ENCODE measurements at regions not wholly inside any gene's neighbourhood (a gene's known extent, or its start where the extent isn't known, plus 50 kb on each side); places are given as distances from the start of the nearest gene placed in this dataset.
"Not testable (repeated sequence)": the region's sequence is repeated elsewhere in the genome, so short reads cannot be mapped to it uniquely, and the experiment has no call there.

DNA sequence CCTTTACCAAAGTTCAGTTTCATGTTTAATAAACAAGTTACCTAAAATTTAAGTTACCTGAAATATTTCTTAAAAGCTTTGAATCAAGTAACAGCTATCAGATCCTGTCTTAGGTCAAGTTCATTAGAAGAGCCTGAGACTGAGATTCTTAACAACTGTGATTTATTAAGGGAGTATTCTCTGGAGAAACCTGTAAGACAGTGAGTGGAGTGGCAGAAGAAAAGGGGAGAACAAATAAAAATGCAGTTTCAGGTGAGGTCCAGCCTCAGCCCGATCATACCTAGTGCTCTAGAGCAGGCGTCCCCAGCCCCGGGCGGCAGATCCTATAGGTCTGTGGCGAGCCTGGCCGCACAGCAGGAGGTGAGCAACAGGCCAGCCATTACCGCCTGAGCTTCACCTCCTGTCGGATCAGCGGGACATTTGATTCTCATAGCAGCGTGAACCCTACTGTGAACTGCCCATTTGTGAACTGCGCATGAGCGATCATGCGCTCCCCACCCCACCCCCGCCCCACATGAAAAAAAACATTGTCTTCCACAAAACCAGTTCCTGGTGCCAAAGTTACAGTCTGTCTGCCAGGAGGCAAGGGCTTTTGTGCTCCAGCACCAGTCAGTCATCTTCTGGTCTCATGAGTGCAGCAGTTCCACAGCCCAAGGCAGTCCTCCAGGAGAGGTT is 59.2 kb upstream of the ADGRB3 start:
- peak in 1 of 2 donors; percentile 6 for DNase-seq (ENCODE audit: low spot score in 2 of 2)
- FAIRE-seq, result no peak

DNA sequence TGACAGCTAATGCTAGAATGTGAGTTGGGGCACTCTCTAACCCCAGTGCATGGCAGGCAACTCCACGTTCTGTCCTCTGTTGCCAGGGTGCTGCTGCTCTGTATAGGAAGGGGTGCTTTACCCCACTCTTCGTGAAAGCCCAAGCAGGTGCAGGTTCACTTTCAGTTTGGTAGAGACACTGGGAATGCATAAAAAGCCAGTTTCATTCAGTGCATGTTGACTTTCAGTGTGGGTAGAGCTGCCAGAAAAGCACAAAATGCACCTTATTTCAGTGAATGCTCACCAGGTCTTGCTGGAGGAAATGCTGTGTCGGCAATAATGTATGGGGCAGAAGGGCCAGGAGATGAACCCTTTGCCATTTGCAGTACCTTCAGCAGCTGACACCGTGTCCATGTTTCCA is 62.1 kb upstream of the ADGRB3 start:
- FAIRE-seq (no peak), DNase-seq (ENCODE audit: low spot score in 2 of 2) (no peak)

DNA sequence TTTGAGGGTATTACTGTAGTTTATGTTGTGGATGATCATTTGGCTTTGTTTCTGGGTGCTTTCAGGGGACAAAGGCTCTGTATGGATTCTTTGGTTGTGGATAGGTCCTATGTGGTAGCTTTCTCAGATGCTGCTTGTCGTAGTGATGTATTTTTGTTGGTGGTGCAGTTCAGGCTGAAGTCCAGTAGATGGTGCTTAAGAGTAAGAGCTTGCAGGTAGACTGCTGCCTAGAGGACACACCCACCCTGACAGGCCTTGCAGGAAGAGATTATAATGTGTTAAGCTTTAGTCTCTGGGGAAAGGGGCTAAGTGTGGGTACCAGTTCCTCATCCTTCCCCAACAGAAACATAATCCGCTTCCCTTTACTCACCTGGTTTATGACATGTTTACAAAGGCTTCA is 62.6 kb upstream of the ADGRB3 start:
- no peak for FAIRE-seq

DNA sequence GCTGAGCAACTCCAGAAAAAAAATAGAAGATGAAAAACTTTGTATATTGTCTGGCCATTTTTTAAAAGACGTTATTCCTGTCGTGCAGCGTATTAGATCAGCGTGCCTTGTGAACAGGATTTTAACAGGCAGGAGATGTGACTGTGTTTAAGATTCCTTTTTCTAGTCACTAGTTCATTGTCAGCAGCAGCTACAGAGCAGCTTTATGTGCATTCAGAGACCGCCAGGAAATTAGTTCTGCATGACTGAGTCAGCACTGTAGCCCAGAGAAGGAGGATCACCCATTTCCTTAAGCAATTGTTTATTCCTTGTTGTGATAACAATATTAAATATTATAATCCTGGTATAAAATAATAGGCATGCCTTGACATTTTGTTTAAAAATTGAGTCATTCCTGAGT is 75.4 kb upstream of the ADGRB3 start:
- FAIRE-seq, result no peak
- DNase-seq (ENCODE audit: low spot score in 2 of 2), result no peak

More for the DNA sequence above, 62.6 kb upstream of the ADGRB3 start:
- no peak for DNase-seq (ENCODE audit: low spot score in 2 of 2)

DNA sequence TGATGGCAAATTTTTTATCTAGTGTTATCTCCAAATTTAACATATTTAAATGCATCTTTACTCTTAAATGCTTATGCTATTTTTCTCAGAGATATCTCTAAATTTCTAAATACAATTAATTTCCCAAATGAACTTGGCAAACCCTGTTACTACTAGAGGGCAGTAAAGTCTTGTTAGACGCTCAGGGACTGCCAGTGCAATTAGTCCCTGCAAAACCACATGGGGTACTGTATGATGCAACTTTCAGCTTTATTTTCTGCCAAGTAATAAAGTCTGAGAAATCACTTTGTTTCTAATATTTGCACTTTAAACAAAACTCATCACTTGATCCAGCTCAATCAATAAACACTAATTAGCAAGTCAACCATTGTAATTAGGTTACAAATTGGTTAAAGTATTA is 76.0 kb upstream of the ADGRB3 start:
- no peak for DNase-seq (ENCODE audit: low spot score in 2 of 2)
- FAIRE-seq, result no peak

DNA sequence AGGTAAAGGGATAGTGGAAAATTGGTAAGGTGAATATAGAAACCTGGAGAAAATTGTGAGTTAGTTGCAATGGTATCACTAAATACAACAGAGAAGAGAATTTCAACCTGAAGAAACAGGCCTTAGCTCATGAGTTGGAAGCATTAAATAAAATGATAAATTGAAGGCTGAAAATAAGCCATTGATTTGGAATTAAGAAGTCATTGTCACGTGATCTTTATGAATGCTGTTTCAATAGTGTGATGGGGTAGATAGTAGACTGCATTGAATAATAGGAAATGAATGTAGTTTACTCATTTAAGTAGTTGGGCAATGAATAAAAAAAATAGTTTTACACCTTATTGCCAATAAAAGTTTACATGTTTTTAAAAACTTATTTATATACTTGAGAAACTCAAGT is 88.5 kb upstream of the ADGRB3 start:
- DNase-seq (ENCODE audit: low spot score in 2 of 2) (no peak), FAIRE-seq (no peak)

DNA sequence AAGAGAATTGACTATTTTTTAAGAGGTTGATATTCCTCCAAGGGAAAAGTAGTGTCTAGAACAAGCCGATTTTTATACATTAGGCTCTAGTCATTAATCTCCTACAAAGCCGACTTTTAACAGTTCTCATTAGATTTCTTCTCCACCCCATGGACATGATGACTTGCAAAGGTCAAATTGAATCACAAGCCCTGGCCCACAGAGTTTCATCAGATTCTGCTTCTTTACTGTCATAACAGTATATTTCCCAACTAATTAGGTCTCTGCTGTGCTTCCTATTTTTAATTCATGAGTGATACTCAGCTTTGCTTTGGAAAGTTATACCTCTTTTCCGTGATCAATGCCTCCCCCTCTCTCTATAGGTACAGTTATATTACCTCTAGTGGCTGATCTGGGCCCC is 90.6 kb upstream of the ADGRB3 start:
- DNase-seq (ENCODE audit: low spot score in 2 of 2) (no peak), FAIRE-seq (no peak)

DNA sequence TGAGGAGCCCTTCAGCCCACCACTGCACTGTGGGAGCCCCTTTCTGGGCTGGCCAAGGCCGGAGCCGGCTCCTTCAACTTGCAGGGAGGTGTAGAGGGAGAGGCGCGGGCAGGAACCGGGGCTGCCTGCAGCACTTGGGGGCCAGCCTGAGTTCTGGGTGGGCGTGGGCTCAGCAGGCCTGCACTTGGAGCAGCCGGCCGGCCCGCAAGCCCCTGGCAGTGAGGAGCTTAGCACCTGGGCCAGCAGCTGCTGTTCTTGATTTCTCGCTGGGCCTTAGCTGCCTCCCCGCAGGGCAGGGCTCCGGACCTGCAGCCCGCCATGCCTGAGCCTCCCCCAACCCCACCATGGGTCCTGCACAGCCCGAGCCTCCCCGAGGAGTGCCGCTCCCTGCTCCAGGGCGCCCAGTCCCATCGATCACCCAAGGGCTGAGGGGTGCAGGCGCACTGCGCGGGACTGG is 101.7 kb upstream of the ADGRB3 start:
- FAIRE-seq (no peak), DNase-seq (ENCODE audit: low spot score in 2 of 2) (no peak)

DNA sequence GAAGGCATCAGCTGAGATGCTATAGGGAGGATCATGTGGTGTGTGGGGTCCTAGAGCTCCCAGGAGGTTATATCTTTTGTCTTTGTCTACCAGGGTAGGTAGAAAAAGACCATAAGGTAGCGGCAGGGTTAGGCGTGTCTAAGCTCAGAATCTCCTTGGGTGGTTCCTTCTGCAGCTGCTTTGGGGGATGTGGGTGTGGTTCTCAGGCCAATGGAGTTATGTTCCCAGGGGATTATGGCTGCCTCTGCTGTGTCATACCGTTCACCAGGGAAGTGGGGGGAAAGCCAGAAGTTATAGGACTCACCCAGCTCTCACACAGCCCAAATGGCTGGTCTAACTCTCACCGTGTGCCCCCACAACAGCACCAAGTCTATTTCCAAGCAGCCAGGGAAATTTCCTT is 107.4 kb upstream of the ADGRB3 start:
- DNase-seq (ENCODE audit: low spot score in 2 of 2), result no peak
- no peak for FAIRE-seq

DNA sequence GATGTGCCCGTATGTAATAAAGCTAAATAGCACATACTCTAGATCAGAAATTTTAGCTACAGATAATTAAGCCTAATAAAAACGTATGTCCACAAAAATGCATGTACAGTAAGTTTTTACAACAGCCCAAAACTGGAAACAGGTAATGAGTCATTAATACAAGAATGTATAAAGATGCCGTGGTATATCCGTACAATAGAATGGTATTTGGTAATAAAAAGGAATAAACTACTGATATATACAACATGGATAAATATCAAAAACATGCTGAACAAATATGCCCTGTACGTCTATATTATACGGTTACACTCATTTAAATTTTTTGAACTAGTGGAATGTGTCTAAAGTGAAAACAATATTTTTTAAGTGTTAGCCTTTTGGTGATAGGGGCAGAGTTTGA is 128.2 kb upstream of the ADGRB3 start:
- DNase-seq (ENCODE audit: low spot score in 2 of 2) (no peak), FAIRE-seq (no peak)

DNA sequence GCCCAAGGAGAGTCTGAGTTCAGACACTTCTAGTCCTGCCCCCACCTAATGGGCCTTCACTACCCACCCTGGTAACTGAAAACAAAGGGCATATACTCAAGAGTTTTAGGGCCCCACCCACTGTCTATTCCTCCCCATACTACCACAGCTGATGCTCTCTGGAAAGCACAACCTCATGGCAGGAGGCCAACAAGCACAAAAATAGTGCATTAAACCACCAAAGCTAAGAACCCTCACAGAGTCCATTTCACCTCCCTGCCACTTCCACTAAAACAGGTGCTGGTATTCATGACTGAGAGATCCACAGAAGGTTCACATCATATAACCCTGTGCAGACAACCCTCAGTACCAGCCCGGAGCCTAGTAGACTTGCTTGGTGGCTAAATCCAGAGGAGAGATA is 132.1 kb upstream of the ADGRB3 start:
- no peak for FAIRE-seq
- DNase-seq (ENCODE audit: low spot score in 2 of 2), result no peak

DNA sequence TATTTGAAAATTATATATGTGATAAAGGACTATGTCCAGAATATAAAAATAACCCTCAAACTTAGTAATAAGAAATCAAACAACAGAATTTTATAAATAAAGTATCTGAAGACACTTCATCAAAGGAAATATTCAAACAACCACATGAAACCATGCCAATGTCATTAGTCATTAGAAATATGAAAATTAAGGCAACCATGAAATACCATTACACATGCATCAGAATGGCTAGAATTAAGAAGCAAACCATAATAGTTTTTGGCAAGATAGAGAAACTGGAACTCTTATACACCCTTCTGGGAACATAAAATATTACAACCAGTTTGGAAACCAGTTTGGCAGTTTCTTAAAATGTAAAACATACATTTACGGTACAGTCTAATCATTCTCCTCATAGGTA is 137.2 kb upstream of the ADGRB3 start:
- DNase-seq (ENCODE audit: low spot score in 2 of 2), result no peak
- no peak for FAIRE-seq

DNA sequence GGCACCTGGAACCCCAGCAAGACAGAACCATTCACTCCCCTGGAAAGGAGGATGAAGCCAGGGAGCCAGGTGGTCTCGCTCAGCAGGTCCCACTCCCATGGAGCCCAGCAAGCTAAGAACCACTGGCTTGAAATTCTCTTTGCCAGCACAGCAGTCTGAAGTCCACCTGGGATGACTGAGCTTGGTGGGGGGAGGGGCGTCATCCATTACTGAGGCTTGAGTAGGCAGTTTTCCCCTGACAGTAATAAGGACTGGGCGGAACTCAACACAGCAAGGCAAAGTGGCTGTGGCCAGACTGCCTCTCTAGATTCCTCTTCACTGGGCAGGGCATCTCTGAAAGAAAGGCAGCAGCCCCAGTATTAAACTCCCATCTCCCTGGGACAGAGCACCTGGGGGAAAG is 140.2 kb upstream of the ADGRB3 start:
- FAIRE-seq; DNase-seq (ENCODE audit: low spot score in 2 of 2): not testable (repeated sequence)

DNA sequence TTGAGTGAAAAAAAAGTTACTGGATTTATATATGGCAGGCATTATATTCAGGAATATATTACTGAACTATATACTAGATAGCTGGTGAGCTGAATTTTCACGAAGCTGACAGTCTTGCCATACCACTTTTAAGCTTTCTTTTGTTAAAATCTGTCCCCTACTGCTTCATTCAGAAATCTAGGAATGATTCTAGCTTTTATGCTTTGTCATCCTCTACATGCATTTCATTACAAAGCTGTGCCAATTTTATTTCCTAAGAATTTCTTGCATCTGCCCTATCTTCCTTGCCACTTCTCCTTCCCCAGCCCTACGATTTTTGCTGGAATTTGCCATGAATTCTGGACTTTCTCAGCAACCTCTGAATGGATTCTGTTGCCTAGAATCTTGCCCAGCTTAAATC is 158.5 kb upstream of the ADGRB3 start:
- DNase-seq (ENCODE audit: low spot score in 2 of 2) (peak in 1 of 2 donors; percentile 2), FAIRE-seq (no peak)

DNA sequence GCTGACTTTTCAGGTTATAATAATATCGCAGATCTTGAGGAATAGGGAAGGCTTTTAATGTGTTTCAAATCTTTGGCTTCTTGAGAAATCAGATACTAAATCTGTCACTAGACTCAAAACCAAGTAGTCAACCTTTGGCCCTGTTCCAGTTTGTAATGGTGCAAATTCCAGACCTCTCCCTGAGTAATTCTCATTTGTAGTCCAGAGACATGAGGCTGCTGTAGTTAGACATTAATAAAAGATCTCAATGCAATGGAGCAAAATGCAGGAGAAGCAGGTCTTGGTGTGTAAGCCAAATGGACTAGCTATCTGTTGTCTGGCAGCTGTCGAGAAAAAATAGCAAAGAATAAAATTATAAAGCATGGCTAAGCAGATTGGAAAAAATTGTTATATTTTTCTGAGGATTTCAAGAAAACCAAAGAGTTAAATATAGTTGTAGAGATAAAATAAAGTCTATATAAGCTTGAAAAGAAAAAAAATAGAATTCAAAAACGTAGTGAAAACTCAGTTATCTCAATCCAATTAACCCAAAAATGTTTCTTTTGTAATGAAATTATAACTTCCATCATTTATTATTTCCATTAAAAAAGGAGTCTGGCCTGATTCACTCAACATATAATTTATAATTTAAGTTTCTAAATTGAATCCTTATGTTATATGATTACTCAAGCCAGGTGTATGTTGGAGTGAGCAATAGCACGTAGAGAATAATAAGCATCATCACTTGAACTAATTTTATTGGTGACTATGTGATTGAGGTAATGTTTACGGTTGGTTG is 161.5 kb upstream of the ADGRB3 start:
- DNase-seq (ENCODE audit: low spot score in 2 of 2) (no peak), FAIRE-seq (no peak)

DNA sequence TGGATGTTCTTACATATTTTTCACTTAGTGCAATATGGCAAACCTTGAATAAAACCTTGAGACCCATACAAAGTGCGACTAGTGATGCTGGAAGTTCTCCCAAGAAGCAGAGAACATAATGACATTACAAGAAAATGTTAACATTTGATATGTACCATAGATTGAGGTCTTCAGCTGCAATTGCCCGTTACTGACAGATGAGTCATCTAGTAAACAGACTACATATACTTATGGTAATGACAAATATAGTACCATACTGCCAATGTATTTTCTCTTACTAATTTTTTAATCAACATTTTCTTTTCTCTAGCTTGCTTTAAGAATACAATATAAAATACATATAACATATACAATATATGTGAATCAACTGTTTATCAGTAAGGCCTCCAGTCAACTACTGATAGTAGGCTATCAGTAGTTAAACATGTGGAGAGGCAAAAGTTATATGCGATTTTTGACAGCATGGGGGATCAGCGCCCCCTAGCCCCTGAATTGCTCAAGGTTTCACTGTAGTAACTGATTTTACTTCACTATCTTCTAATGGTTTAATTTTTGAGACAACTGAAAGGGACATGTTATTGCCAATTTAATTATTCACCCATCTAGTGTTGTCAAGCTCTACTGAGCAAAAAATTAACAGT is 166.7 kb upstream of the ADGRB3 start:
- DNase-seq (ENCODE audit: low spot score in 2 of 2) (no peak), FAIRE-seq (no peak)

DNA sequence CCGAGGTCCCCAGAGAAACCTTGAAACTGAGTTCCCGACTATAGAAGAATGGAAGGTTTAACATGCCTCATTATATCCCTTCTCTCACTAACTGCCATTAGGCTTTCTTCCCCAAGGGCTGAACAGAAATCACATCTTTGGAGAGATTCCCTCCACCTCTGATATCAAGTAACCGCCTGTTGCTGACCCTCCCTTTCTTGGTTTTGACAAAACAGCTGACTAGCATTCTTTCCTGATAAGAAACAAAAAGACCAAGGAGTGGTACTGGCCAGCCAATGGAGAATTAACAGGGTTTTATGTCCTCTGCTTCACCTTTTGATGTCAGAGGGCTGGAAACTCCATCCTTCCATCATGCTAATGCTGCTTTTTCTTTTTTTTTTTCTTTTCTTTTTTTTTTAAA is 176.6 kb upstream of the ADGRB3 start:
- no peak for FAIRE-seq

DNA sequence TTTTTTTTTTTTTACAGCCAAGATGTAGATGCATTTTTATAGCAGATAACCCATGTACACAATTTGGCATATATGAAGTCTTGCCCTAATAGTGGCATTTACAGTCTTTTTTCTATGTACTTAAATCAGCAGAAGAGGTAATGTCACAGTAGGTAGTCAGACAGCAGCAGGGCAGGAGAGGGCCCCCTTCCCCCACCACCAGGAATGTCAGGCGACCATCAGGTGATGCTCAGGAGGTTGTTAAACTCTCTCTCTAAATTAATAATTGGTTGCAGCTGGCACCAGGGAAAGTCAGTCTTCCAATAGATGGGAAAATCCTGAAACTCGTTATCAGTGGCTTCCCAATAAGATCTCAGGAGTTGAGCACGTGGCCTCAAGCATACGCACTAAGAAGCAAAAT is 188.0 kb upstream of the ADGRB3 start:
- DNase-seq (ENCODE audit: low spot score in 2 of 2) (no peak), FAIRE-seq (no peak)

More for the DNA sequence above, 176.6 kb upstream of the ADGRB3 start:
- DNase-seq (ENCODE audit: low spot score in 2 of 2), result no peak

DNA sequence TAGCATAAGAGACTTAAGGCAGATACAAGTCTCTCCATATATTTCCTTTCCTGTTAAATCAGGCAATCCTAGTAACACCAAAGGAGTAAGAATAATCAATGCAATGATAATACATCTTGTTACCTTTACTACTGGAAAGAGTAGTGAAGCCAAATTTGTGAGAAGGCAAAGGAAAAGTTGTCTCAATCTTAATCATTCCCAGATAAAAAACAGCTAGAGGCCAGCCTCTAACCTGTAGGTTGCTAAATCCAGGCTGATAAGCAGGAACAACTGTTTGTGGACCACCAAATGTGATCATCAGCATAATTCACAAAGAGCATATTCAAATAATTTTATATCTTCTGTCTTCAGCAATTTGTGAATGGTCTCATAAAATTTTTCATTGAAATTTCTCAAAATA is 189.2 kb upstream of the ADGRB3 start:
- no peak for DNase-seq (ENCODE audit: low spot score in 2 of 2)
- no peak for FAIRE-seq

DNA sequence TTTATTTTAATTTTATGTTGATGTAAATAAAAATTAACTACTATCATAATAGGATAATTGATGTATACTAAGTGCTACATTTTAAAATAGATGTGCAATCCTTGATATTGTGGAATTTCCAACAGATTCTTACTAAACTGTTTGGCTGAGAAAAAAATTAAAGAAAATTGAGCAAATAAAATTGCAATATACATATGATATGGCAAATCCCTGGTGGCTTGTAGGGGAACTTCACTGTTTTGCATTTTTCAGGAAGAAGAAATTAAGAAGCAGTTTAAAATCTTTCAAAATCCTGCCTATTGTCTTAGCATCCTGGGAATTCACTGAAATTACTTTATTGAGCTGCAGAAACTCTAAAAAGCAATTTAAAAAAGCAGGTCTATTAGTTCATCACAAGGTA is 191.4 kb upstream of the ADGRB3 start:
- DNase-seq (ENCODE audit: low spot score in 2 of 2) (no peak), FAIRE-seq (no peak)

DNA sequence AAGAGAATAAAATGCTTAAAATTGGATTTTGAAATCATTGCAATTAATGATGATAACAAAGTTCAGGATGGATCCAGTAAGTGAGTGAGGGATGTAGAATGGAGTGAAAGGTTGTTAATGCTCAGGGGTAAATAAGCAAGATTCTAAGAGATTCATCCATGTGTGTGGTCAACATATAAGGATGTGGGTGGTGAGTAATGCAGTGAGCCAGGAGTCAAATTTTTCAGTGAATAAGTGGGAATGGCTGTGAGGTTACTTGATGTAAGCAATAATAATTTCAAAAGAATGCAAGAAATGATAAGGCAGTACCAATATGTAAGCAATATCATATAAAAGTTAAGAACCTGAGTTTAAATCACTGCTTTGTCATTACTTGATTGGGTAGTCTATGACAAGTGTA is 207.5 kb upstream of the ADGRB3 start:
- no peak for DNase-seq (ENCODE audit: low spot score in 2 of 2)
- FAIRE-seq, result no peak

DNA sequence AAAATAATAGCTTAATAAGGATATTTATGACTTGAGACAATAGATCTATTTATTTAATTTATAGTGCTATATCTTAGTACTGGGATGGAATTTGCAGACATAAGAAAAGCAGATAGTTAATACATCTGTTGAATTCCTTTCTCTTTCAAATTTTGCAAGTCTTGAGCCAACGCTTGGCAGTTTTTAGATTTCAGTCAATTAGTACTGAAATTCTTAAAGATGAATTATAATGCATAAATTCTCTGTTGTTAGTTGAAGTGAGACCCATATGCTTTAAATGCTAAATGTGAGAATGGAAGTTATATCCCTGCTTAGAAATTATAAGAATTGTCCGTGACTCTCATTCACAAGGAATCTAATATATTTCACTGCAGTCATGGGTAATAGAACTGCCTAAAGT is 225.1 kb upstream of the ADGRB3 start:
- no peak for DNase-seq (ENCODE audit: low spot score in 2 of 2)
- no peak for FAIRE-seq
